ENCODE measurements at regions not wholly inside any gene's neighbourhood (a gene's known extent, or its start where the extent isn't known, plus 50 kb on each side); places are given as distances from the start of the nearest gene placed in this dataset.

DNA sequence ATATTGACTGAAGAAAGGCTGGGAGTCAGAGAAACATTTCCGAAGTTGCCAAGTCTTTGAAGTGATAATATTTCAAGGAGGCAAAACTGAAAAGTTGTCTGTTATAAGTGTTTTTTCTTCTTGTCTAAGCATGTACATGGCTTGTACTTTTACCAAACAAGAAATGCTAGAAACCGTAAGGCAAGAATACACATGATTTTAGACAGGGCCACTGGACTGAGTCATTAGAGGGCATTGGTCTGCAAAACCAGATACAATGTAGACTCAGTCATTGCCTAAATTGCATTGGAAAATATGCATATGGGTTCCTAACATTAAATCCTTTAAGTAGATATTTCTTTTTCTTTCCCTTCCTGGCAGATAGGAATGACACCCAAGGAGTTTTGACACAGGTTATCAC lies 284.9 kb upstream of the PUDP start:
- no peak for TF ChIP-seq POLR2A (IDR thresholded peaks at IDR 0.05)
- TF ChIP-seq, protein P1, sequence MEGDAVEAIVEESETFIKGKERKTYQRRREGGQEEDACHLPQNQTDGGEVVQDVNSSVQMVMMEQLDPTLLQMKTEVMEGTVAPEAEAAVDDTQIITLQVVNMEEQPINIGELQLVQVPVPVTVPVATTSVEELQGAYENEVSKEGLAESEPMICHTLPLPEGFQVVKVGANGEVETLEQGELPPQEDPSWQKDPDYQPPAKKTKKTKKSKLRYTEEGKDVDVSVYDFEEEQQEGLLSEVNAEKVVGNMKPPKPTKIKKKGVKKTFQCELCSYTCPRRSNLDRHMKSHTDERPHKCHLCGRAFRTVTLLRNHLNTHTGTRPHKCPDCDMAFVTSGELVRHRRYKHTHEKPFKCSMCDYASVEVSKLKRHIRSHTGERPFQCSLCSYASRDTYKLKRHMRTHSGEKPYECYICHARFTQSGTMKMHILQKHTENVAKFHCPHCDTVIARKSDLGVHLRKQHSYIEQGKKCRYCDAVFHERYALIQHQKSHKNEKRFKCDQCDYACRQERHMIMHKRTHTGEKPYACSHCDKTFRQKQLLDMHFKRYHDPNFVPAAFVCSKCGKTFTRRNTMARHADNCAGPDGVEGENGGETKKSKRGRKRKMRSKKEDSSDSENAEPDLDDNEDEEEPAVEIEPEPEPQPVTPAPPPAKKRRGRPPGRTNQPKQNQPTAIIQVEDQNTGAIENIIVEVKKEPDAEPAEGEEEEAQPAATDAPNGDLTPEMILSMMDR (IDR thresholded peaks at IDR 0.05) = no peak
